SK-N-SH (cell line): ENCODE measurements at regions not wholly inside any gene's neighbourhood (a gene's known extent, or its start where the extent isn't known, plus 50 kb on each side); places are given as distances from the start of the nearest gene placed in this dataset.

Source experiments
- CTCF ChIA-PET: fragments of 300-600, 350-600 bp; formaldehyde crosslinking; extraction: SDS; loops from one replicate; lab custom pipeline; 2021; lab: Yijun Ruan, JAX
- POLR2A ChIA-PET: fragments of 350-600 bp; sonication (Branson Sonifier 250); formaldehyde crosslinking; extraction: SDS; loops from one replicate; lab custom pipeline; 2020; ENCODE audit warnings: antibody characterized with exemption, inconsistent platforms; lab: Yijun Ruan, JAX
- DNase-seq: peaks from one replicate; pipeline ENCODE4 v3.0.0; 2012
- H2AFZ ChIP-seq: fragments of 200-600 bp; sonication (generic); 2 replicates; pipeline ENCODE4 v1.8.1; 2016; ENCODE audit warnings: antibody characterized with exemption, mild to moderate bottlenecking, low read depth
- H3F3A ChIP-seq: fragments of 200-600 bp; sonication (generic); replicated peaks from 2 replicates; pipeline ENCODE3; 2016; ENCODE audit warnings: antibody characterized with exemption, mild to moderate bottlenecking; ENCODE audit not compliant: insufficient read depth
- H3K27ac ChIP-seq, 2 experiments: fragments of 200-500 bp in 1 of 2; fragments of 200-600 bp in 1 of 2; sonication (Bioruptor generic) in 1 of 2; sonication (generic), shearing (Covaris generic) in 1 of 2; 2 replicates each; pipeline versions ENCODE4 v1.5.1 to v1.6.1; 2014 to 2016; ENCODE audit warnings: low read depth in 2 of 2, inconsistent platforms in 1 of 2, low read length in 1 of 2, mild to moderate bottlenecking in 1 of 2, mixed read lengths in 1 of 2
- H3K27me3 ChIP-seq: fragments of 200-600 bp; sonication (generic), shearing (Covaris generic); 2 replicates; pipeline ENCODE4 v1.6.1; 2016; ENCODE audit warnings: mixed run types; ENCODE audit not compliant: insufficient read depth
- H3K36me3 ChIP-seq, 2 experiments: fragments of 200-500 bp in 1 of 2; fragments of 200-600 bp in 1 of 2; sonication (Bioruptor generic) in 1 of 2; sonication (generic) in 1 of 2; replicated peaks in 1 of 2; 2 replicates each; pipeline versions ENCODE3 to v1.5.1; 2014 to 2016; ENCODE audit warnings: low read length in 1 of 2, mild to moderate bottlenecking in 1 of 2; ENCODE audit not compliant: insufficient read depth in 2 of 2, control insufficient read depth in 1 of 2
- H3K4me1 ChIP-seq, 2 experiments: fragments of 200-500 bp in 1 of 2; fragments of 200-600 bp in 1 of 2; sonication (Bioruptor generic) in 1 of 2; sonication (generic), shearing (Covaris generic) in 1 of 2; 2 replicates each; pipeline versions ENCODE4 v1.5.1 to v1.6.1; 2014 to 2016; ENCODE audit warnings: low read depth in 1 of 2, low read length in 1 of 2, mixed run types in 1 of 2; ENCODE audit not compliant: insufficient read depth in 2 of 2, control insufficient read depth in 1 of 2
- H3K4me2 ChIP-seq: fragments of 200-600 bp; sonication (generic), shearing (Covaris generic); 2 replicates; pipeline ENCODE4 v1.6.1; 2017; ENCODE audit warnings: mixed run types
- H3K4me3 ChIP-seq, 2 experiments: fragments of 200-500 bp in 1 of 2; fragments of 200-600 bp in 1 of 2; sonication (Bioruptor generic) in 1 of 2; sonication (generic), shearing (Covaris generic) in 1 of 2; 2 replicates each; pipeline versions ENCODE4 v1.5.1 to v1.8.1; 2014 to 2016; ENCODE audit warnings: low read depth in 2 of 2, inconsistent platforms in 1 of 2, low read length in 1 of 2, mild to moderate bottlenecking in 1 of 2, mixed read lengths in 1 of 2, moderate library complexity in 1 of 2
- H3K79me2 ChIP-seq: fragments of 200-600 bp; sonication (generic); 2 replicates; pipeline ENCODE4 v1.8.1; 2017; ENCODE audit warnings: mild to moderate bottlenecking; ENCODE audit not compliant: insufficient read depth
- H3K9ac ChIP-seq: fragments of 200-600 bp; sonication (generic); 2 replicates; pipeline ENCODE4 v1.6.1; 2017; ENCODE audit warnings: mixed run types
- H3K9me2 ChIP-seq: fragments of 200-600 bp; sonication (generic); 2 replicates; pipeline ENCODE4 v1.6.1; 2017; ENCODE audit warnings: mixed run types
- H3K9me3 ChIP-seq: fragments of 200-600 bp; sonication (generic); 2 replicates; pipeline ENCODE4 v1.6.1; 2017; ENCODE audit warnings: mixed run types, mild to moderate bottlenecking, moderate library complexity
- H4K20me1 ChIP-seq: fragments of 200-600 bp; sonication (generic); 2 replicates; pipeline ENCODE4 v1.6.1; 2017; ENCODE audit warnings: mild to moderate bottlenecking, mixed run types; ENCODE audit not compliant: insufficient read depth
- CHD2 ChIP-seq: fragments of 150-350 bp; IDR thresholded peaks from 2 replicates; pipeline ENCODE4 v1.6.1; 2018; ENCODE audit warnings: low read length; ENCODE audit not compliant: partially characterized antibody
- ELF1 ChIP-seq: IDR thresholded peaks from 2 replicates; pipeline ENCODE4 v1.4.0; 2012
- EZH2phosphoT487 ChIP-seq: fragments of 200-600 bp; sonication (generic); IDR thresholded peaks from 2 replicates; pipeline ENCODE4 v1.6.1; 2017; ENCODE audit warnings: low read depth, mixed run types, mild to moderate bottlenecking, antibody characterized with exemption, moderate library complexity, borderline replicate concordance
- FOSL2 ChIP-seq: IDR thresholded peaks from 2 replicates; pipeline ENCODE4 v1.4.0; 2012; ENCODE audit warnings: low read depth, mild to moderate bottlenecking, moderate library complexity, borderline replicate concordance
- GATA2 ChIP-seq: sonication (generic); formaldehyde crosslinking; IDR thresholded peaks from 2 replicates; pipeline ENCODE4 v1.5.0; 2020; ENCODE audit warnings: mild to moderate bottlenecking, missing genetic modification reagents
- IRF3 ChIP-seq: fragments of 150-350 bp; IDR thresholded peaks from 2 replicates; pipeline ENCODE4 v1.6.1; 2016; ENCODE audit warnings: mild to moderate bottlenecking, low read depth, low read length
- MEF2A ChIP-seq: IDR thresholded peaks from 2 replicates; pipeline ENCODE4 v1.4.0; 2012; ENCODE audit warnings: low read depth, borderline replicate concordance
- NFIC ChIP-seq: IDR thresholded peaks from 2 replicates; pipeline ENCODE4 v1.4.0; 2012; ENCODE audit warnings: borderline replicate concordance
- NRF1 ChIP-seq: IDR thresholded peaks from 2 replicates; pipeline ENCODE4 v1.6.1; 2012; ENCODE audit warnings: low read depth, mild to moderate bottlenecking, low read length
- PBX3 ChIP-seq: IDR thresholded peaks from 2 replicates; pipeline ENCODE4; 2012
- RAD21 ChIP-seq: IDR thresholded peaks from 2 replicates; pipeline ENCODE4 v1.6.1; 2012; ENCODE audit warnings: mild to moderate bottlenecking, low read length
- REST ChIP-seq: IDR thresholded peaks from 2 replicates; pipeline ENCODE4 v1.6.1; 2012; ENCODE audit warnings: mild to moderate bottlenecking, low read depth, low read length, moderate library complexity
- RFX5 ChIP-seq: IDR thresholded peaks from 2 replicates; pipeline ENCODE4 v1.6.1; 2012; ENCODE audit warnings: mild to moderate bottlenecking, improper control_type of control experiment, low read length
- SIN3A ChIP-seq: IDR thresholded peaks from 2 replicates; pipeline ENCODE4 v1.6.1; 2012; ENCODE audit warnings: low read depth, mild to moderate bottlenecking, low read length, moderate library complexity, borderline replicate concordance
- TAF1 ChIP-seq: IDR thresholded peaks from 2 replicates; pipeline ENCODE4 v1.6.1; 2012; ENCODE audit warnings: low read depth, mild to moderate bottlenecking, low read length, moderate library complexity, borderline replicate concordance
- YY1 ChIP-seq: IDR thresholded peaks from 2 replicates; pipeline ENCODE4 v1.4.0; 2012; ENCODE audit warnings: low read depth, mild to moderate bottlenecking
- ZBTB33 ChIP-seq: IDR thresholded peaks from 2 replicates; pipeline ENCODE4 v1.4.0; 2012; ENCODE audit warnings: low read depth, borderline replicate concordance
- WGBS: methylation state at CpG from one replicate; pipeline ENCODE4 v1.1.6; 2017; ENCODE audit warnings: low lambda C conversion rate; 5-methylcytosine and 5-hydroxymethylcytosine counted together

- Histone ChIP-seq H3K9me3 (no peaks in the 10 kb centered on the region), H3K4me2 (no peak overlapping the region), H3K9me2 (no peaks in the 10 kb centered on the region), H3K27ac (no peak overlapping the region), H3K4me3 (no peak overlapping the region), H3K36me3 (no peaks in the 10 kb centered on the region), H2AFZ (no peak overlapping the region), H3F3A (no peaks in the 10 kb centered on the region), H3K79me2 (no peaks in the 10 kb centered on the region), H3K4me1 (no peaks in the 10 kb centered on the region), H4K20me1 (no peaks in the 10 kb centered on the region), H3K27me3 (no peaks in the 10 kb centered on the region), H3K9ac (no peak overlapping the region)
- DNase-seq, result no peak
- ChIA-PET POLR2A (no interaction called here), CTCF (interaction anchor here (2.0 kb wide), 1 partner anchor 26 kb away, joined by 4 read pairs; no protein-coding TSS in a partner anchor)
- 17% methylated on average over 3 of the region's 3 CpGs for WGBS
- TF ChIP-seq YY1, result no peak
- no peak for TF ChIP-seq ELF1
- no peak for TF ChIP-seq GATA2 (CRISPR knock-in tag)
- no peak for TF ChIP-seq MEF2A
- no peak for TF ChIP-seq SIN3A
- no peak for TF ChIP-seq IRF3
- no peak for TF ChIP-seq EZH2phosphoT487
- no peak for TF ChIP-seq RAD21
- TF ChIP-seq NFIC, result no peak
- no peak for TF ChIP-seq RFX5
Observed at GRCh38 chr2:84288293-84288692, 170.8 kb downstream of the SUCLG1 start.

GRCh38 chr2:84286878-84287277 is 172.2 kb downstream of the SUCLG1 start:
- Histone ChIP-seq H3F3A (no peaks in the 10 kb centered on the region), H3K4me1 (no peaks in the 10 kb centered on the region), H3K9ac (no peak overlapping the region), H3K9me2 (no peaks in the 10 kb centered on the region), H3K79me2 (no peaks in the 10 kb centered on the region), H3K27me3 (no peaks in the 10 kb centered on the region), H3K4me3 (no peak overlapping the region), H2AFZ (no peak overlapping the region), H3K4me2 (no peak overlapping the region), H3K36me3 (no peaks in the 10 kb centered on the region), H4K20me1 (no peaks in the 10 kb centered on the region), H3K9me3 (no peaks in the 10 kb centered on the region), H3K27ac (no peak overlapping the region)
- CTCF ChIA-PET, result interaction anchor here (2.0 to 2.2 kb wide), 2 partner anchors 16 to 28 kb away, joined by 4 to 6 read pairs; no protein-coding TSS in a partner anchor
- 8% methylated on average over 4 of the region's 4 CpGs for WGBS
- no peak for DNase-seq
- POLR2A ChIA-PET, result no interaction called here
- TF ChIP-seq CHD2 (no peak), FOSL2 (no peak), TAF1 (no peak), REST (no peak), IRF3 (no peak), RFX5 (no peak), ZBTB33 (no peak), NRF1 (no peak), RAD21 (no peak), PBX3 (no peak)
